ENCODE measurements at regions not wholly inside any gene's neighbourhood (a gene's known extent, or its start where the extent isn't known, plus 50 kb on each side); places are given as distances from the start of the nearest gene placed in this dataset.

GRCh38 chr4:180557348-180557747, 1685.9 kb upstream of the TENM3 start:
- TF ChIP-seq POLR2A (IDR thresholded peaks at IDR 0.05; ENCODE audit: low read length), result no peak
- TF ChIP-seq GATA1 (IDR thresholded peaks at IDR 0.05; ENCODE audit: low read depth, low read length), result no peak

All from erythroblast (primary cell).